ENCODE measurements at regions not wholly inside any gene's neighbourhood (a gene's known extent, or its start where the extent isn't known, plus 50 kb on each side); places are given as distances from the start of the nearest gene placed in this dataset.

- H3K27ac ChIP-seq (ENCODE audit: control insufficient read depth, insufficient read depth, low read length): no peak overlapping the region
- H2AFZ ChIP-seq (ENCODE audit: control insufficient read depth, low read length): no peak overlapping the region
- no peak overlapping the region for H3K9ac ChIP-seq (ENCODE audit: control insufficient read depth, extremely low read depth, insufficient read depth, low read length)
- H3K9me3 ChIP-seq (ENCODE audit: control insufficient read depth, low read depth, low read length): no peaks in the 10 kb centered on the region
- no peaks in the 10 kb centered on the region for H3K79me2 ChIP-seq (ENCODE audit: control insufficient read depth, insufficient read depth, low read length)
- no peaks in the 10 kb centered on the region for H3K4me1 ChIP-seq (ENCODE audit: control insufficient read depth, extremely low read depth, insufficient read depth, low read length)
- FAIRE-seq (no peak), DNase-seq (ENCODE audit: low read depth, low spot score) (no peak)
- H3K36me3 ChIP-seq (ENCODE audit: control insufficient read depth in 2 of 2, extremely low read depth in 1 of 2, insufficient read depth in 2 of 2, low read length in 2 of 2): no peaks in the 10 kb centered on the region
- no peaks in the 10 kb centered on the region for H3K9me1 ChIP-seq (ENCODE audit: control insufficient read depth, extremely low read depth, insufficient read depth, low read length)
- dilution Hi-C loops (cut with MboI; ENCODE audit: extremely low pct_ligation_motif_present, low sequenced_read_pairs): no loop called here
- H3K4me2 ChIP-seq (ENCODE audit: control insufficient read depth, extremely low read depth, insufficient read depth, low read depth, low read length): no peak overlapping the region
- TF ChIP-seq CTCF (optimal IDR thresholded peaks at IDR 0.05 in 1 of 3, IDR thresholded peaks at IDR 0.05 in 1 of 3, conservative IDR thresholded peaks at IDR 0.05 in 1 of 3; ENCODE audit: extremely low read depth in 1 of 3, insufficient read depth in 2 of 3, low read length in 3 of 3) (no peak), EZH2 (IDR thresholded peaks at IDR 0.05; ENCODE audit: low read length) (no peak)
- no peaks in the 10 kb centered on the region for H4K20me1 ChIP-seq (ENCODE audit: control insufficient read depth, extremely low read depth, insufficient read depth, low read length)
- H3K27me3 ChIP-seq (ENCODE audit: control insufficient read depth, extremely low read depth, insufficient read depth, low read length): no peaks in the 10 kb centered on the region
- no peak overlapping the region for H3K4me3 ChIP-seq (ENCODE audit: control insufficient read depth in 2 of 3, extremely low read depth in 1 of 3, insufficient read depth in 2 of 3, low read depth in 1 of 3, low read length in 3 of 3)
Observed at GRCh38 chr3:144754076-144754783, 782.6 kb downstream of the DIPK2A start.

GRCh38 chr3:144756704-144757440 is 785.2 kb downstream of the DIPK2A start:
- no peak for FAIRE-seq
- Histone ChIP-seq H3K27ac (ENCODE audit: control insufficient read depth, insufficient read depth, low read length) (no peak overlapping the region), H3K9me1 (ENCODE audit: control insufficient read depth, extremely low read depth, insufficient read depth, low read length) (no peaks in the 10 kb centered on the region), H3K79me2 (ENCODE audit: control insufficient read depth, insufficient read depth, low read length) (no peaks in the 10 kb centered on the region), H3K27me3 (ENCODE audit: control insufficient read depth, extremely low read depth, insufficient read depth, low read length) (no peaks in the 10 kb centered on the region), H3K36me3 (ENCODE audit: control insufficient read depth in 2 of 2, extremely low read depth in 1 of 2, insufficient read depth in 2 of 2, low read length in 2 of 2) (no peaks in the 10 kb centered on the region), H2AFZ (ENCODE audit: control insufficient read depth, low read length) (no peak overlapping the region), H3K4me1 (ENCODE audit: control insufficient read depth, extremely low read depth, insufficient read depth, low read length) (no peaks in the 10 kb centered on the region), H3K4me2 (ENCODE audit: control insufficient read depth, extremely low read depth, insufficient read depth, low read depth, low read length) (no peak overlapping the region), H3K9me3 (ENCODE audit: control insufficient read depth, low read depth, low read length) (no peaks in the 10 kb centered on the region), H3K9ac (ENCODE audit: control insufficient read depth, extremely low read depth, insufficient read depth, low read length) (no peak overlapping the region), H4K20me1 (ENCODE audit: control insufficient read depth, extremely low read depth, insufficient read depth, low read length) (no peaks in the 10 kb centered on the region), H3K4me3 (ENCODE audit: control insufficient read depth in 2 of 3, extremely low read depth in 1 of 3, insufficient read depth in 2 of 3, low read depth in 1 of 3, low read length in 3 of 3) (no peak overlapping the region)
- dilution Hi-C loops (cut with MboI; ENCODE audit: extremely low pct_ligation_motif_present, low sequenced_read_pairs): no loop called here
- TF ChIP-seq CTCF (optimal IDR thresholded peaks at IDR 0.05 in 1 of 3, IDR thresholded peaks at IDR 0.05 in 1 of 3, conservative IDR thresholded peaks at IDR 0.05 in 1 of 3; ENCODE audit: extremely low read depth in 1 of 3, insufficient read depth in 2 of 3, low read length in 3 of 3): no peak
- TF ChIP-seq EZH2 (IDR thresholded peaks at IDR 0.05; ENCODE audit: low read length): no peak
- no peak for DNase-seq (ENCODE audit: low read depth, low spot score)
